GM21786 (cell line): ENCODE measurements at regions not wholly inside any gene's neighbourhood (a gene's known extent, or its start where the extent isn't known, plus 50 kb on each side); places are given as distances from the start of the nearest gene placed in this dataset.

Experiments used
- ATAC-seq: cut with Tn5 transposase; IDR thresholded peaks from one replicate; pipeline ENCODE4 v1.9.1; 2021; ENCODE audit not compliant: unreplicated experiment

- ATAC-seq: no peak
Measured at GRCh38 chr14:89013698-89014568, 189.5 kb downstream of the TTC8 start.

GRCh38 chr14:89014569-89014850 lies 190.1 kb downstream of the TTC8 start:
- no peak for ATAC-seq

GRCh38 chr14:89015016-89015415 lies 190.6 kb downstream of the TTC8 start:
- no peak for ATAC-seq

GRCh38 chr14:89017417-89017816 lies 193.0 kb downstream of the TTC8 start:
- ATAC-seq: no peak

- ATAC-seq: no peak
Measured at GRCh38 chr14:89022274-89022673, 197.8 kb downstream of the TTC8 start.

- ATAC-seq: no peak
Measured at GRCh38 chr14:89024691-89025090, 200.2 kb downstream of the TTC8 start.

GRCh38 chr14:89025561-89026236 lies 201.2 kb downstream of the TTC8 start:
- ATAC-seq: no peak

- peak; percentile 59 for ATAC-seq
Measured at GRCh38 chr14:89027097-89027740, 202.8 kb downstream of the TTC8 start.

- ATAC-seq: no peak
Measured at GRCh38 chr14:89028462-89029134, 204.1 kb downstream of the TTC8 start.

GRCh38 chr14:89029961-89030694 lies 205.7 kb downstream of the TTC8 start:
- no peak for ATAC-seq

- ATAC-seq: no peak
Measured at GRCh38 chr14:89030921-89031320, 206.5 kb downstream of the TTC8 start.

GRCh38 chr14:89032086-89032649 lies 207.7 kb downstream of the TTC8 start:
- ATAC-seq: no peak

- ATAC-seq: no peak
Measured at GRCh38 chr14:89033756-89034155, 209.3 kb downstream of the TTC8 start.

- ATAC-seq: no peak
Measured at GRCh38 chr14:89036371-89036770, 211.9 kb downstream of the TTC8 start.

GRCh38 chr14:89037065-89037464 lies 212.6 kb downstream of the TTC8 start:
- ATAC-seq: no peak

GRCh38 chr14:89040080-89040459 lies 215.6 kb downstream of the TTC8 start:
- no peak for ATAC-seq

GRCh38 chr14:89040460-89041256 lies 216.2 kb downstream of the TTC8 start:
- ATAC-seq: peak; percentile 83

GRCh38 chr14:89041257-89041582 lies 216.8 kb downstream of the TTC8 start:
- no peak for ATAC-seq

- ATAC-seq: no peak
Measured at GRCh38 chr14:89042021-89042420, 217.6 kb downstream of the TTC8 start.

GRCh38 chr14:89053303-89053702 lies 228.9 kb downstream of the TTC8 start:
- no peak for ATAC-seq
